Spleen (tissue), 11 donors: ENCODE measurements at regions not wholly inside any gene's neighbourhood (a gene's known extent, or its start where the extent isn't known, plus 50 kb on each side); places are given as distances from the start of the nearest gene placed in this dataset.
"Not testable (repeated sequence)": the region's sequence is repeated elsewhere in the genome, so short reads cannot be mapped to it uniquely, and the experiment has no call there.

Experiments used
- DNase-seq: peaks from one replicate; pipeline ENCODE4 v3.0.0-alpha.2; 2020
- H3K27ac ChIP-seq, 8 donors: fragments of 200-600 bp; sonication (generic) in 7 of 8; 1 replicate in 4 of 8; 2 replicates in 4 of 8; pipeline versions ENCODE4 v1.5.0 to v1.8.0; 2016 to 2021; ENCODE audit warnings: inconsistent platforms in 4 of 8, mild to moderate bottlenecking in 4 of 8, moderate library complexity in 1 of 8
- H3K27me3 ChIP-seq, 7 donors: fragments of 200-600 bp; sonication (generic) in 6 of 7; replicated peaks in 1 of 7; 1 replicate in 4 of 7; 2 replicates in 3 of 7; pipeline versions ENCODE4 v1.5.0 to v1.8.0; 2016 to 2021; ENCODE audit warnings: inconsistent platforms in 3 of 7, mild to moderate bottlenecking in 1 of 7
- H3K36me3 ChIP-seq, 6 donors: fragments of 200-600 bp; sonication (generic) in 5 of 6; 1 replicate in 4 of 6; 2 replicates in 2 of 6; pipeline versions ENCODE4 v1.5.0 to v1.8.0; 2016 to 2021; ENCODE audit warnings: inconsistent platforms in 2 of 6
- H3K4me1 ChIP-seq, 6 donors: fragments of 200-600 bp; sonication (generic) in 5 of 6; 1 replicate in 3 of 6; 2 replicates in 3 of 6; pipeline versions ENCODE4 v1.5.0 to v1.8.0; 2016 to 2021; ENCODE audit warnings: inconsistent platforms in 3 of 6
- H3K4me3 ChIP-seq, 8 donors: fragments of 200-600 bp; sonication (generic) in 7 of 8; 1 replicate in 4 of 8; 2 replicates in 4 of 8; pipeline versions ENCODE4 v1.5.0 to v1.8.0; 2016 to 2021; ENCODE audit warnings: inconsistent platforms in 4 of 8, mild to moderate bottlenecking in 4 of 8, moderate library complexity in 2 of 8
- H3K9me3 ChIP-seq, 8 donors: fragments of 200-600 bp; sonication (generic) in 7 of 8; 1 replicate in 4 of 8; 2 replicates in 4 of 8; pipeline versions ENCODE4 v1.5.0 to v1.8.0; 2016 to 2021; ENCODE audit warnings: inconsistent platforms in 4 of 8
- CTCF ChIP-seq, 11 experiments: fragments of 200-600 bp in 7 of 11; fragments of 450-650 bp in 4 of 11; sonication (generic) in 4 of 11; IDR thresholded peaks in 8 of 11; conservative IDR thresholded peaks in 3 of 11; 1 replicate in 7 of 11; 2 replicates in 4 of 11; pipeline versions ENCODE4 v1.4.0 to v1.8.0; 2016 to 2021; ENCODE audit warnings: antibody characterized with exemption in 11 of 11, inconsistent platforms in 4 of 11, mild to moderate bottlenecking in 1 of 11
- POLR2A ChIP-seq, 3 donors: fragments of 450-650 bp; IDR thresholded peaks; one replicate each; pipeline ENCODE4 v1.5.1; 2017; ENCODE audit warnings: antibody characterized with exemption in 3 of 3, mild to moderate bottlenecking in 1 of 3
- POLR2AphosphoS5 ChIP-seq, 3 donors: sonication (generic); formaldehyde crosslinking; IDR thresholded peaks; one replicate each; pipeline ENCODE4 v1.5.1; 2017; ENCODE audit warnings: antibody characterized with exemption in 3 of 3
- WGBS, 5 donors: extraction: QIAGEN DNeasy Blood & Tissue Kit in 3 of 5; methylation state at CpG; one replicate each; pipeline versions ENCODE4 v1.1.5 to v1.1.7; 2013 to 2018; 5-methylcytosine and 5-hydroxymethylcytosine counted together
- intact Hi-C: fragments of 100-400 bp; cut with DNase I; formaldehyde crosslinking; loops from one replicate; pipeline ENCODE4 v1.15.0; 2023; ENCODE audit warnings: low total_unique reads
- donor health status: healthy with polysubstance abuse.
- donor health status: DM: no; HTN: no; CAD: no; lungs with moderate emphysema.
- donor health status: DM: no; HTN: no; CAD: no.
- donor health status: Bipolar disorder and iron deficiency.
- donor health status: healthy.
- donor health status: DM: no; HTN: no; CAD: no.
- donor health status: DM: yes; HTN: yes; CAD: no.

GRCh38 chr6:167420177-167420576 lies 95.3 kb downstream of the TTLL2 start:
- intact Hi-C loops: no loop called here
- H3K4me3 ChIP-seq: no peak overlapping the region
- no peaks in the 10 kb centered on the region for H3K4me1 ChIP-seq
- no peaks in the 10 kb centered on the region for H3K9me3 ChIP-seq
- no peak overlapping the region for H3K27ac ChIP-seq
- no peaks in the 10 kb centered on the region for H3K36me3 ChIP-seq
- TF ChIP-seq CTCF (IDR thresholded peaks at IDR 0.05 in 8 of 11, conservative IDR thresholded peaks at IDR 0.05 in 3 of 11) (no peak), POLR2A (IDR thresholded peaks at IDR 0.05) (no peak), POLR2AphosphoS5 (IDR thresholded peaks at IDR 0.05) (no peak)
- H3K27me3 ChIP-seq: peaks cover 0 to 11% (median 0%) of the 10 kb centered on the region in 7 donors
- no peak for DNase-seq
- WGBS, 5 donors: 74 to 90% (median 86%) methylated on average over 12 of the region's 12 CpGs

- TF ChIP-seq POLR2AphosphoS5 (IDR thresholded peaks at IDR 0.05): no peak
- H3K27ac ChIP-seq: no peak overlapping the region
- no peak for DNase-seq
- no peaks in the 10 kb centered on the region for H3K9me3 ChIP-seq
- H3K4me3 ChIP-seq: no peak overlapping the region
- H3K4me1 ChIP-seq: no peaks in the 10 kb centered on the region
- WGBS, 5 donors: 81 to 86% (median 81%) methylated on average over 36 to 39 of the region's 39 CpGs
- H3K36me3 ChIP-seq: no peaks in the 10 kb centered on the region
- peaks cover 0 to 11% (median 0%) of the 10 kb centered on the region in 7 donors for H3K27me3 ChIP-seq
- intact Hi-C loops: no loop called here
These were observed 96.2 kb downstream of the TTLL2 start for GRCh38 chr6:167420858-167421766.

- WGBS, 5 donors: 98% methylated on average over 14 of the region's 36 CpGs; no CpG with 5 or more reads in 4 of the 5 donors
- intact Hi-C loops, H3K4me1 ChIP-seq, H3K27ac ChIP-seq, H3K4me3 ChIP-seq, H3K9me3 ChIP-seq, H3K36me3 ChIP-seq, DNase-seq: not testable (repeated sequence)
- peaks cover 0 to 11% (median 0%) of the 10 kb centered on the region in 7 donors for H3K27me3 ChIP-seq
These were observed 97.1 kb downstream of the TTLL2 start for GRCh38 chr6:167421944-167422343.

GRCh38 chr6:167422934-167423333 lies 98.0 kb downstream of the TTLL2 start:
- no peak for DNase-seq
- WGBS, 5 donors: 95 to 99% (median 96%) methylated on average over 12 to 23 of the region's 23 CpGs
- H3K36me3 ChIP-seq: no peaks in the 10 kb centered on the region

More at GRCh38 chr6:167422934-167423333, 98.0 kb downstream of the TTLL2 start:
- Histone ChIP-seq H3K4me3 (no peak overlapping the region), H3K9me3 (no peaks in the 10 kb centered on the region), H3K27ac (no peak overlapping the region), H3K4me1 (no peaks in the 10 kb centered on the region), H3K27me3 (peaks cover 0 to 9% (median 0%) of the 10 kb centered on the region in 7 donors)
- TF ChIP-seq CTCF (IDR thresholded peaks at IDR 0.05 in 8 of 11, conservative IDR thresholded peaks at IDR 0.05 in 3 of 11) (no peak), POLR2AphosphoS5 (IDR thresholded peaks at IDR 0.05) (no peak), POLR2A (IDR thresholded peaks at IDR 0.05) (no peak)
- intact Hi-C loops: no loop called here
